ENCODE measurements at regions not wholly inside any gene's neighbourhood (a gene's known extent, or its start where the extent isn't known, plus 50 kb on each side); places are given as distances from the start of the nearest gene placed in this dataset.

DNA sequence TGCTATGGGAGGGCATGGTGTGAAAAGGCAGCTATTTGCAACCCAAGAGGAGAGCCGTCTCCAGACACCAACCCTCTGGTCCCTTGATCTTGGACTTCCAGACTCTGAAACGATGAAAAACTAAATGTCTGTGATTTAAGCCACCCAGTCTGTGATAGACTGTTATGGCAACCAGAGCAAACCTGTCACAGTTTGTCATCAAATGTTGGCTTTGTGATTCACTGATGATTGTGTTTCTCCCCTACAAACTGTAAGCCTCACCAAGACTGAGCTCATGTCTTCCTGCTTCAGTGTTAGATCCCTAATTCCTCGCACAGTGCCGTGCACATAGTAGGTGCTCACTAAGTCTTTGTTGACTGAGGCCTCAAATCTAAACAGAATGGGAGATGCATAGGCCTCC is 224.6 kb upstream of the PITRM1 start:
- DNase-seq (ENCODE audit: low spot score in 2 of 2, unreplicated experiment in 2 of 2): no peak
- TF ChIP-seq, protein P1, sequence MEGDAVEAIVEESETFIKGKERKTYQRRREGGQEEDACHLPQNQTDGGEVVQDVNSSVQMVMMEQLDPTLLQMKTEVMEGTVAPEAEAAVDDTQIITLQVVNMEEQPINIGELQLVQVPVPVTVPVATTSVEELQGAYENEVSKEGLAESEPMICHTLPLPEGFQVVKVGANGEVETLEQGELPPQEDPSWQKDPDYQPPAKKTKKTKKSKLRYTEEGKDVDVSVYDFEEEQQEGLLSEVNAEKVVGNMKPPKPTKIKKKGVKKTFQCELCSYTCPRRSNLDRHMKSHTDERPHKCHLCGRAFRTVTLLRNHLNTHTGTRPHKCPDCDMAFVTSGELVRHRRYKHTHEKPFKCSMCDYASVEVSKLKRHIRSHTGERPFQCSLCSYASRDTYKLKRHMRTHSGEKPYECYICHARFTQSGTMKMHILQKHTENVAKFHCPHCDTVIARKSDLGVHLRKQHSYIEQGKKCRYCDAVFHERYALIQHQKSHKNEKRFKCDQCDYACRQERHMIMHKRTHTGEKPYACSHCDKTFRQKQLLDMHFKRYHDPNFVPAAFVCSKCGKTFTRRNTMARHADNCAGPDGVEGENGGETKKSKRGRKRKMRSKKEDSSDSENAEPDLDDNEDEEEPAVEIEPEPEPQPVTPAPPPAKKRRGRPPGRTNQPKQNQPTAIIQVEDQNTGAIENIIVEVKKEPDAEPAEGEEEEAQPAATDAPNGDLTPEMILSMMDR (IDR thresholded peaks at IDR 0.05; ENCODE audit: unreplicated experiment): no peak
- peaks cover 24% of the 10 kb centered on the region for H3K4me1 Mint-ChIP-seq
- H3K27me3 Mint-ChIP-seq (ENCODE audit: low read depth): peaks cover 44% of the 10 kb centered on the region
- H3K27ac Mint-ChIP-seq: no peak overlapping the region
- no peak overlapping the region for H3K4me3 Mint-ChIP-seq
- H3K36me3 Mint-ChIP-seq: peaks cover 4% of the 10 kb centered on the region
- peaks cover 10% of the 10 kb centered on the region for H3K9me3 Mint-ChIP-seq

DNA sequence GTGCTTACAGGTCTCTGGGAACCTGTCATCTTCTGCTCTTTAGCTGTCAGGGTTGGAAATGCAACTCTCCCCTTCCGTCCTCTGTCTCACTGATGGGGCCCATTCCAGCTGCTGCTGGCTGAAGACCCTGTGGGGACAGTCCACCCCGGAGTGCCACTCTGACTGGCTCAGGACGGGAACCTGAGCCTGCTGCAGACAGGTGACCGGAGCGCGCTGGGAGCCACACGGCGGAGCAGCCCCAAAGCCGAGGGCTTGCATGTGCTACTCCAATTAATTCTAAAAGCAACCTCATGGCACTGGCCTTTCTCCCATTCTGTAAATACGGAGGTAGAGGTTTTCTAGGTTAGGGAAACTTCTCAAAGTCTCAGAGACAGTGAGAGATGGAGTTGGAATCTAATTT is 223.5 kb upstream of the PITRM1 start:
- DNase-seq (ENCODE audit: low spot score in 2 of 2, unreplicated experiment in 2 of 2): peak in 1 of 2 experiments; percentile 31
- Mint-ChIP-seq H3K9me3 (peaks cover 10% of the 10 kb centered on the region), H3K4me3 (no peak overlapping the region), H3K4me1 (peaks cover 16% of the 10 kb centered on the region), H3K27me3 (ENCODE audit: low read depth) (peaks cover 45% of the 10 kb centered on the region), H3K27ac (no peak overlapping the region), H3K36me3 (peaks cover 4% of the 10 kb centered on the region)
- TF ChIP-seq, protein P1 (IDR thresholded peaks at IDR 0.05; ENCODE audit: unreplicated experiment): no peak

DNA sequence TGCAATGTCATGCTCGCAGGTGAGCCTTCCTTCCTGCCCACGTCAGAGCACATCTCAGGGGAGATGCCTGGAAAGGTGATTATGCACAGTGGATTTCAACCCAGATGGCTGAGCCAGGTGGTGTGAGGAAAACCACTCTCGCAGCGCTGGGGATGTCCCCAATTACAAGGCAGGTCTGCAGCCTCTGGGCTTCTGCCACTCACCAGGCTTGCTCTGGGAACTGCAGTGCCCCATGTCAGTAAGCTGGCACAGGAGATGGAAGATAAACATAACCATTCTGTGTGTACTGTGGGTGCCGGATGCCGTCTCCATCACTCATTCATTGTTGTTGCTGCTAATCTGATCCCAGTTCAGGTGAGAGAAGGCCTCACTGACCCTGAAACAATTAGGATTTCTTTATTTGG is 222.9 kb upstream of the PITRM1 start:
- Mint-ChIP-seq H3K9me3 (peaks cover 10% of the 10 kb centered on the region), H3K27me3 (ENCODE audit: low read depth) (peaks cover 51% of the 10 kb centered on the region), H3K27ac (no peak overlapping the region), H3K36me3 (peaks cover 4% of the 10 kb centered on the region), H3K4me1 (peaks cover 16% of the 10 kb centered on the region), H3K4me3 (no peak overlapping the region)
- DNase-seq (ENCODE audit: low spot score in 2 of 2, unreplicated experiment in 2 of 2): no peak
- TF ChIP-seq, protein P1 (IDR thresholded peaks at IDR 0.05; ENCODE audit: unreplicated experiment): no peak

DNA sequence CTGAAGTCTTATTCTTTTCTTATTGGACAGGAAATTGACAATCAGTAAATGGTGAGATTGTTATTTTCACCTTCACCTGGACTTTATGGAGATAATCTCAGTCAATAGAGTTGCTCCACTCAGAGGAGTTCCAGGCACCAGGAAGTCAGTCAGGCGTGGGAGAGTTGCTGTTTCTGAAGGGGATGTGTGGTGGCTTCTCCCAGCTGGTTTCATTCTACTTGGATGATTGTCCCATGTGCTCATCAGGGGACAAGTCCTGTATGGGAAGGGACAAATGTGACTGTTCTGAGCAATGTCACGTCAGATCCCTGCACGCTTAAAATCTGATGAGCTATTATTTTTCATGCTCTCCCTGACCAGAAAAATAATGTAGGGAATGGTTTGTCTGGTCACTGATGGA is 222.5 kb upstream of the PITRM1 start:
- H3K36me3 Mint-ChIP-seq: peaks cover 4% of the 10 kb centered on the region
- no peak overlapping the region for H3K27ac Mint-ChIP-seq
- peaks cover 50% of the 10 kb centered on the region for H3K27me3 Mint-ChIP-seq (ENCODE audit: low read depth)
- peaks cover 10% of the 10 kb centered on the region for H3K9me3 Mint-ChIP-seq
- H3K4me1 Mint-ChIP-seq: peaks cover 13% of the 10 kb centered on the region
- TF ChIP-seq, protein P1 (IDR thresholded peaks at IDR 0.05; ENCODE audit: unreplicated experiment): no peak
- no peak overlapping the region for H3K4me3 Mint-ChIP-seq
- DNase-seq (ENCODE audit: low spot score in 2 of 2, unreplicated experiment in 2 of 2): no peak

DNA sequence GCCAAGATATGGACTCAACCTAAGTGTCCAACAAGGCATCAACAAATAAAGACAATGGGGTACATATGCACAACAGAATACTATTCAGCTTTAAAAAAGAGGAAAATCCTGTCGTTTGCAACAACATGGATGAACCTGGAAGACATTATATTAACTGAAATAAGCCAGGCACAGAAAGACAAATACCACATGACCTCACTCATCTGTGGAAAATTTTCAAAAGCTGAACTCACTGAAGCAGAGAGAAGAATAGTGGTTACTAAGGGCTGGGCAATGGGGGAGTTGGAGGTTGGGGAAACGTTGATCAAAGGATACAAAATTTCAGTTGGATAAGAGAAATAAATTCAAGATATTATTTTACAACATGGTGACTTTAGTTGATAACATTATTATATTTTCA is 221.4 kb upstream of the PITRM1 start:
- peaks cover 4% of the 10 kb centered on the region for H3K4me1 Mint-ChIP-seq
- TF ChIP-seq, protein P1 (IDR thresholded peaks at IDR 0.05; ENCODE audit: unreplicated experiment): no peak
- H3K36me3 Mint-ChIP-seq: peaks cover 4% of the 10 kb centered on the region
- H3K9me3 Mint-ChIP-seq: peaks cover 10% of the 10 kb centered on the region
- no peak overlapping the region for H3K4me3 Mint-ChIP-seq
- no peak for DNase-seq (ENCODE audit: low spot score in 2 of 2, unreplicated experiment in 2 of 2)
- peaks cover 42% of the 10 kb centered on the region for H3K27me3 Mint-ChIP-seq (ENCODE audit: low read depth)
- no peak overlapping the region for H3K27ac Mint-ChIP-seq

DNA sequence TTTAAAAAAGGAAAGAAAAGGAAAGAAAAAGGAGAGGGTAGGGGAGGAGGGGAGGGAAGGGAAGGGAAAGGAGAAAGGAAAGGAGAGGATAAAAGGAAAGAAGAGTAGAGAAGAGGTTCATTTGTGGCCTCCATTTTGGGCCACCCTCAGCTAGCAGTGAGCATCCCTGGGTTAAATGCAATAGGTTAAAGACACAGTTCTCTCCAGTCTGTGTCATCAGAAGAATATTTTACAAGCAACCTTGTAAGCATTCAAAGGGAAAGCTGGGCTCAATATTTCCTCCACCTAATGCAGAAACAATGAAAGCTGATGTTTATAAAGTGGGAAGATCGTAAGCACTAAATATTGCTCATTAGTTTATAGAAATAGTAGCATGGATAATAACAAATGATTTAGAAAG is 219.1 kb upstream of the PITRM1 start:
- Mint-ChIP-seq H3K36me3 (peaks cover 4% of the 10 kb centered on the region), H3K9me3 (peaks cover 10% of the 10 kb centered on the region), H3K27ac (no peak overlapping the region), H3K4me3 (no peak overlapping the region), H3K4me1 (peaks cover 3% of the 10 kb centered on the region), H3K27me3 (ENCODE audit: low read depth) (peaks cover 22% of the 10 kb centered on the region)
- TF ChIP-seq, protein P1 (IDR thresholded peaks at IDR 0.05; ENCODE audit: unreplicated experiment): no peak
- no peak for DNase-seq (ENCODE audit: low spot score in 2 of 2, unreplicated experiment in 2 of 2)

Data from mesothelial cell of epicardium (in vitro differentiated cells).